GM12872 (cell line): ENCODE measurements at regions not wholly inside any gene's neighbourhood (a gene's known extent, or its start where the extent isn't known, plus 50 kb on each side); places are given as distances from the start of the nearest gene placed in this dataset.

Experiments
- CTCF ChIP-seq: IDR thresholded peaks from 3 replicates; pipeline ENCODE4 v1.5.1; 2011; ENCODE audit warnings: low read depth, mild to moderate bottlenecking, low read length, moderate library complexity; ENCODE audit not compliant: insufficient read depth

- TF ChIP-seq CTCF: no peak
These were observed 462.5 kb upstream of the PFKP start for GRCh38 chr10:2604891-2605290.

GRCh38 chr10:2599571-2599970 is 467.8 kb upstream of the PFKP start:
- no peak for TF ChIP-seq CTCF

- TF ChIP-seq CTCF: no peak
These were observed 474.8 kb upstream of the PFKP start for GRCh38 chr10:2592360-2593160.

- TF ChIP-seq CTCF: no peak
These were observed 478.2 kb upstream of the PFKP start for GRCh38 chr10:2589196-2589595.

GRCh38 chr10:2584385-2584784 is 483.0 kb upstream of the PFKP start:
- TF ChIP-seq CTCF: no peak

- TF ChIP-seq CTCF: no peak
These were observed 490.5 kb upstream of the PFKP start for GRCh38 chr10:2576892-2577291.

- TF ChIP-seq CTCF: no peak
These were observed 491.9 kb upstream of the PFKP start for GRCh38 chr10:2575460-2575859.
